ENCODE measurements at regions not wholly inside any gene's neighbourhood (a gene's known extent, or its start where the extent isn't known, plus 50 kb on each side); places are given as distances from the start of the nearest gene placed in this dataset.

GRCh38 chr7:88548399-88548798 is 211.1 kb upstream of the ZNF804B start:
- Mint-ChIP-seq H3K36me3 (ENCODE audit: insufficient read depth) (peaks cover 2% of the 10 kb centered on the region), H3K4me1 (ENCODE audit: low read depth) (no peaks in the 10 kb centered on the region), H3K4me3 (ENCODE audit: low read depth) (no peak overlapping the region), H3K9me3 (ENCODE audit: low read depth) (peaks cover 14% of the 10 kb centered on the region), H3K27me3 (no peaks in the 10 kb centered on the region), H3K27ac (no peak overlapping the region)
- no peak for DNase-seq (ENCODE audit: low spot score, unreplicated experiment)
- TF ChIP-seq CTCF (IDR thresholded peaks at IDR 0.05; ENCODE audit: unreplicated experiment): no peak

- peak; percentile 63 for TF ChIP-seq CTCF (IDR thresholded peaks at IDR 0.05; ENCODE audit: unreplicated experiment)
- DNase-seq (ENCODE audit: low spot score, unreplicated experiment): no peak
- Mint-ChIP-seq H3K9me3 (ENCODE audit: low read depth) (peaks cover 14% of the 10 kb centered on the region), H3K27me3 (no peaks in the 10 kb centered on the region), H3K4me1 (ENCODE audit: low read depth) (no peaks in the 10 kb centered on the region), H3K36me3 (ENCODE audit: insufficient read depth) (peaks cover 2% of the 10 kb centered on the region), H3K4me3 (ENCODE audit: low read depth) (no peak overlapping the region), H3K27ac (peak overlapping the region; percentile 11)
Observed at GRCh38 chr7:88546808-88547207, 212.7 kb upstream of the ZNF804B start.

- no peak overlapping the region for H3K4me3 Mint-ChIP-seq (ENCODE audit: low read depth)
- no peaks in the 10 kb centered on the region for H3K27me3 Mint-ChIP-seq
- peaks cover 14% of the 10 kb centered on the region for H3K9me3 Mint-ChIP-seq (ENCODE audit: low read depth)
- TF ChIP-seq CTCF (IDR thresholded peaks at IDR 0.05; ENCODE audit: unreplicated experiment): no peak
- no peak for DNase-seq (ENCODE audit: low spot score, unreplicated experiment)
- no peaks in the 10 kb centered on the region for H3K4me1 Mint-ChIP-seq (ENCODE audit: low read depth)
- H3K27ac Mint-ChIP-seq: no peak overlapping the region
- H3K36me3 Mint-ChIP-seq (ENCODE audit: insufficient read depth): peaks cover 2% of the 10 kb centered on the region
Observed at GRCh38 chr7:88545663-88546062, 213.8 kb upstream of the ZNF804B start.

- no peaks in the 10 kb centered on the region for H3K36me3 Mint-ChIP-seq (ENCODE audit: insufficient read depth)
- H3K9me3 Mint-ChIP-seq (ENCODE audit: low read depth): peaks cover 18% of the 10 kb centered on the region
- H3K4me3 Mint-ChIP-seq (ENCODE audit: low read depth): no peak overlapping the region
- no peak overlapping the region for H3K27ac Mint-ChIP-seq
- TF ChIP-seq CTCF (IDR thresholded peaks at IDR 0.05; ENCODE audit: unreplicated experiment): no peak
- DNase-seq (ENCODE audit: low spot score, unreplicated experiment): no peak
- no peaks in the 10 kb centered on the region for H3K27me3 Mint-ChIP-seq
- H3K4me1 Mint-ChIP-seq (ENCODE audit: low read depth): no peaks in the 10 kb centered on the region
Observed at GRCh38 chr7:88540012-88540411, 219.5 kb upstream of the ZNF804B start.

GRCh38 chr7:88539518-88539917 is 220.0 kb upstream of the ZNF804B start:
- H3K27me3 Mint-ChIP-seq: no peaks in the 10 kb centered on the region
- no peak overlapping the region for H3K27ac Mint-ChIP-seq
- peaks cover 18% of the 10 kb centered on the region for H3K9me3 Mint-ChIP-seq (ENCODE audit: low read depth)
- TF ChIP-seq CTCF (IDR thresholded peaks at IDR 0.05; ENCODE audit: unreplicated experiment): no peak
- no peaks in the 10 kb centered on the region for H3K4me1 Mint-ChIP-seq (ENCODE audit: low read depth)
- no peak overlapping the region for H3K4me3 Mint-ChIP-seq (ENCODE audit: low read depth)
- no peaks in the 10 kb centered on the region for H3K36me3 Mint-ChIP-seq (ENCODE audit: insufficient read depth)
- DNase-seq (ENCODE audit: low spot score, unreplicated experiment): no peak
